NCI-H460 (cell line): ENCODE measurements at regions not wholly inside any gene's neighbourhood (a gene's known extent, or its start where the extent isn't known, plus 50 kb on each side); places are given as distances from the start of the nearest gene placed in this dataset.

Experiments
- DNase-seq: peaks from one replicate; pipeline ENCODE4 v3.0.0-alpha.2; 2016; ENCODE audit warnings: low read depth; ENCODE audit errors: extremely low read depth

- DNase-seq = no peak
Measured at GRCh38 chr6:14806101-14806500, 439.8 kb upstream of the JARID2 start.

- no peak for DNase-seq
Measured at GRCh38 chr6:14807130-14807529, 438.7 kb upstream of the JARID2 start.

- DNase-seq = no peak
Measured at GRCh38 chr6:14807971-14808370, 437.9 kb upstream of the JARID2 start.

GRCh38 chr6:14810021-14810420 is 435.8 kb upstream of the JARID2 start:
- no peak for DNase-seq

GRCh38 chr6:14811775-14812428 is 434.0 kb upstream of the JARID2 start:
- no peak for DNase-seq

- no peak for DNase-seq
Measured at GRCh38 chr6:14814016-14814415, 431.9 kb upstream of the JARID2 start.

- no peak for DNase-seq
Measured at GRCh38 chr6:14816116-14816859, 429.6 kb upstream of the JARID2 start.

- no peak for DNase-seq
Measured at GRCh38 chr6:14817074-14817473, 428.8 kb upstream of the JARID2 start.

- DNase-seq = no peak
Measured at GRCh38 chr6:14818422-14818884, 427.4 kb upstream of the JARID2 start.

GRCh38 chr6:14819001-14819400 is 426.9 kb upstream of the JARID2 start:
- DNase-seq = no peak

- DNase-seq = no peak
Measured at GRCh38 chr6:14819840-14820420, 425.9 kb upstream of the JARID2 start.

- no peak for DNase-seq
Measured at GRCh38 chr6:14822012-14822553, 423.8 kb upstream of the JARID2 start.

- no peak for DNase-seq
Measured at GRCh38 chr6:14822679-14823078, 423.2 kb upstream of the JARID2 start.

GRCh38 chr6:14824060-14824459 is 421.8 kb upstream of the JARID2 start:
- DNase-seq = no peak

GRCh38 chr6:14824484-14825275 is 421.2 kb upstream of the JARID2 start:
- DNase-seq = no peak

GRCh38 chr6:14826456-14826855 is 419.4 kb upstream of the JARID2 start:
- DNase-seq = no peak

- DNase-seq = no peak
Measured at GRCh38 chr6:14827354-14827753, 418.5 kb upstream of the JARID2 start.

GRCh38 chr6:14828201-14828611 is 417.7 kb upstream of the JARID2 start:
- DNase-seq = no peak

GRCh38 chr6:14831070-14831469 is 414.8 kb upstream of the JARID2 start:
- DNase-seq = no peak

GRCh38 chr6:14831937-14832336 is 413.9 kb upstream of the JARID2 start:
- no peak for DNase-seq

- no peak for DNase-seq
Measured at GRCh38 chr6:14832427-14832826, 413.4 kb upstream of the JARID2 start.
